ENCODE measurements at regions not wholly inside any gene's neighbourhood (a gene's known extent, or its start where the extent isn't known, plus 50 kb on each side); places are given as distances from the start of the nearest gene placed in this dataset.

GRCh38 chr3:66808891-66809594 lies 189.1 kb upstream of the KBTBD8 start:
- H3K9me3 ChIP-seq (ENCODE audit: low read depth, low read length) = no peaks in the 10 kb centered on the region
- no peaks in the 10 kb centered on the region for H3K27me3 ChIP-seq (ENCODE audit: insufficient read depth, low read length)
- no peaks in the 10 kb centered on the region for H3K36me3 ChIP-seq (ENCODE audit: insufficient read depth, low read length)
- H3K4me2 ChIP-seq (ENCODE audit: insufficient read depth, low read length) = no peak overlapping the region
- DNase-seq (ENCODE audit: insufficient read length, low spot score, missing footprints) = no peak
- H2AFZ ChIP-seq (ENCODE audit: low read length) = no peak overlapping the region
- no peaks in the 10 kb centered on the region for H3K79me2 ChIP-seq (ENCODE audit: insufficient read depth, low read length)
- peaks cover 3% of the 10 kb centered on the region for H3K4me1 ChIP-seq (ENCODE audit: insufficient read depth, low read length)
- H3K27ac ChIP-seq (ENCODE audit: low read depth, low read length) = no peak overlapping the region
- H3K4me3 ChIP-seq (ENCODE audit: insufficient read depth, low read length) = no peak overlapping the region
- H4K20me1 ChIP-seq (ENCODE audit: insufficient read depth, low read length) = no peaks in the 10 kb centered on the region
- TF ChIP-seq, protein P1, sequence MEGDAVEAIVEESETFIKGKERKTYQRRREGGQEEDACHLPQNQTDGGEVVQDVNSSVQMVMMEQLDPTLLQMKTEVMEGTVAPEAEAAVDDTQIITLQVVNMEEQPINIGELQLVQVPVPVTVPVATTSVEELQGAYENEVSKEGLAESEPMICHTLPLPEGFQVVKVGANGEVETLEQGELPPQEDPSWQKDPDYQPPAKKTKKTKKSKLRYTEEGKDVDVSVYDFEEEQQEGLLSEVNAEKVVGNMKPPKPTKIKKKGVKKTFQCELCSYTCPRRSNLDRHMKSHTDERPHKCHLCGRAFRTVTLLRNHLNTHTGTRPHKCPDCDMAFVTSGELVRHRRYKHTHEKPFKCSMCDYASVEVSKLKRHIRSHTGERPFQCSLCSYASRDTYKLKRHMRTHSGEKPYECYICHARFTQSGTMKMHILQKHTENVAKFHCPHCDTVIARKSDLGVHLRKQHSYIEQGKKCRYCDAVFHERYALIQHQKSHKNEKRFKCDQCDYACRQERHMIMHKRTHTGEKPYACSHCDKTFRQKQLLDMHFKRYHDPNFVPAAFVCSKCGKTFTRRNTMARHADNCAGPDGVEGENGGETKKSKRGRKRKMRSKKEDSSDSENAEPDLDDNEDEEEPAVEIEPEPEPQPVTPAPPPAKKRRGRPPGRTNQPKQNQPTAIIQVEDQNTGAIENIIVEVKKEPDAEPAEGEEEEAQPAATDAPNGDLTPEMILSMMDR (IDR thresholded peaks at IDR 0.05; ENCODE audit: extremely low read depth, low read depth, low read length) = no peak

DNA sequence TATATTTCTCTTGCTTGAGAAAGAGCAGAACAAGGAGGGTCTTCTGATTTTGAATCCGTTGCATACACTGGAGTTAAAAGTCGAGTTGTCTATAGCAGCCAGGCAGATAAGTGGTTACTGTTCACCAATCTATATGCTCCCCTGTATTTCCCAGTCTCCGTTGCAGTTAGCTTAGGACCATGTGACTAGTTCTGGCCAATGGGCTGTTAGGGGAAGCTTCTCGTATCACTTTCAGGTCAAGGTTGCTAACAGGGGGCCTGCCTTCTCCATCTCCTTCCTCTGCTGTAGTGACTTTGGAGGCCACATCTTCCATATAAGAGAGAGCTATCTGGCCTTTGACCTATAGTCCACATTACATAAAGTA lies 188.5 kb upstream of the KBTBD8 start:
- H2AFZ ChIP-seq (ENCODE audit: low read length) = no peak overlapping the region
- no peaks in the 10 kb centered on the region for H3K27me3 ChIP-seq (ENCODE audit: insufficient read depth, low read length)
- TF ChIP-seq, protein P1 (IDR thresholded peaks at IDR 0.05; ENCODE audit: extremely low read depth, low read depth, low read length) = no peak
- DNase-seq (ENCODE audit: insufficient read length, low spot score, missing footprints) = no peak
- H3K9me3 ChIP-seq (ENCODE audit: low read depth, low read length) = no peaks in the 10 kb centered on the region
- H3K36me3 ChIP-seq (ENCODE audit: insufficient read depth, low read length) = no peaks in the 10 kb centered on the region
- no peak overlapping the region for H3K4me2 ChIP-seq (ENCODE audit: insufficient read depth, low read length)
- H4K20me1 ChIP-seq (ENCODE audit: insufficient read depth, low read length) = no peaks in the 10 kb centered on the region
- peaks cover 3% of the 10 kb centered on the region for H3K4me1 ChIP-seq (ENCODE audit: insufficient read depth, low read length)
- H3K27ac ChIP-seq (ENCODE audit: low read depth, low read length) = no peak overlapping the region
- H3K79me2 ChIP-seq (ENCODE audit: insufficient read depth, low read length) = no peaks in the 10 kb centered on the region
- no peak overlapping the region for H3K4me3 ChIP-seq (ENCODE audit: insufficient read depth, low read length)

- peaks cover 3% of the 10 kb centered on the region for H3K4me1 ChIP-seq (ENCODE audit: insufficient read depth, low read length)
- H3K9me3 ChIP-seq (ENCODE audit: low read depth, low read length) = no peaks in the 10 kb centered on the region
- no peaks in the 10 kb centered on the region for H3K27me3 ChIP-seq (ENCODE audit: insufficient read depth, low read length)
- H3K36me3 ChIP-seq (ENCODE audit: insufficient read depth, low read length) = no peaks in the 10 kb centered on the region
- no peak overlapping the region for H2AFZ ChIP-seq (ENCODE audit: low read length)
- peak; percentile 48 for DNase-seq (ENCODE audit: insufficient read length, low spot score, missing footprints)
- H3K79me2 ChIP-seq (ENCODE audit: insufficient read depth, low read length) = no peaks in the 10 kb centered on the region
- TF ChIP-seq, protein P1 (IDR thresholded peaks at IDR 0.05; ENCODE audit: extremely low read depth, low read depth, low read length) = no peak
- H3K27ac ChIP-seq (ENCODE audit: low read depth, low read length) = no peak overlapping the region
- H3K4me2 ChIP-seq (ENCODE audit: insufficient read depth, low read length) = no peak overlapping the region
- no peaks in the 10 kb centered on the region for H4K20me1 ChIP-seq (ENCODE audit: insufficient read depth, low read length)
- no peak overlapping the region for H3K4me3 ChIP-seq (ENCODE audit: insufficient read depth, low read length)
These were observed 186.0 kb upstream of the KBTBD8 start for GRCh38 chr3:66812136-66812535.

DNA sequence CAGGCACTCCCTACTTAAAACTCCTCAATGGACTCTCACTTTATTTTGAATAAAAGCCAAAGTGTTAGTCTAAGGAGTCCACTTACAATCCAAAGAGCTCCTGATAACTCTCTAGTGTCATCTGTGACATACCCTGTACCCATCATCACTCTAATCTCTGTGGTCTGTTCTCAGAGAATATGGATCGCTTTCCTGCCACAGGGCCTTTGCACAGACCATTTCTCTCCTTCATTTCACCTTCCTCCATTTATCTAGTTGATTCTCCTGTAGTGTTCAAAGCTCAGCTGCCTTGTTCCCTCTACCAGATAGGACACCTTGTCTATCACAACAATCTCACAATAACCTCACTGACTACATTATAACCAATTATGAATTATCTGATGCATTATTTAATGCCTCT lies 185.4 kb upstream of the KBTBD8 start:
- TF ChIP-seq, protein P1 (IDR thresholded peaks at IDR 0.05; ENCODE audit: extremely low read depth, low read depth, low read length) = no peak

More for the DNA sequence above, 185.4 kb upstream of the KBTBD8 start:
- Histone ChIP-seq H4K20me1 (ENCODE audit: insufficient read depth, low read length) (no peaks in the 10 kb centered on the region), H3K27ac (ENCODE audit: low read depth, low read length) (no peak overlapping the region), H3K27me3 (ENCODE audit: insufficient read depth, low read length) (no peaks in the 10 kb centered on the region), H2AFZ (ENCODE audit: low read length) (no peak overlapping the region), H3K36me3 (ENCODE audit: insufficient read depth, low read length) (no peaks in the 10 kb centered on the region), H3K4me1 (ENCODE audit: insufficient read depth, low read length) (peaks cover 3% of the 10 kb centered on the region), H3K4me2 (ENCODE audit: insufficient read depth, low read length) (no peak overlapping the region), H3K79me2 (ENCODE audit: insufficient read depth, low read length) (no peaks in the 10 kb centered on the region), H3K4me3 (ENCODE audit: insufficient read depth, low read length) (no peak overlapping the region), H3K9me3 (ENCODE audit: low read depth, low read length) (no peaks in the 10 kb centered on the region)
- DNase-seq (ENCODE audit: insufficient read length, low spot score, missing footprints) = no peak
